ENCODE measurements at regions not wholly inside any gene's neighbourhood (a gene's known extent, or its start where the extent isn't known, plus 50 kb on each side); places are given as distances from the start of the nearest gene placed in this dataset.

DNA sequence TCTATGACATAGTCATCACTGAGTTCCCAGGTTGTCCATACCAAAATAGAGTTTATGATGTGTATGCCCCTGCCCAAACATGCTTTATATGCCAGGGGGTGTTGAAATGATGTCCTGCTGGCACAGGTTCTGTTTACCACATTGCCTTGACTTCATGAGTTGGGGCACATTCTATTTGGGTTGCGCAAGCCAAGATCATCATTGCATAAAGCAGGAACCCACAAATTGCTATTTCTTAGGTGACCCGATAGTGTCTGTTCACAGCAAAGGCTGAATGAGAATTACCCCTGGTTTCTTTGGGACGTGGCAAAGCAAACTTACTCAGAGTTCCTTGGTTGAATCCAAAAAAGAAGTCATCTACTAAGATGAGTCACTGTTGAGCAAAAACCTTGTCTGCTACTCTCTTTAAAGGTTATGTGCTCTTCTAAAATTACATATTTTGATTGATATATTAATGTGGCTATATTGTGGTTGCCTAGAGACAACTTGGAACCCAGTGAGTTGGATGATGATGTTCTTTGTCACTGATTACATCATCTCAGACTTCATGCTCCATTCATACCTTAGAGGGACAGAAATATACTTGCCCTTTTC is 912.6 kb upstream of the SOX9 start:
- no peak overlapping the region for H3K4me3 ChIP-seq (ENCODE audit: low read depth, low read length)
- TF ChIP-seq, protein P1, sequence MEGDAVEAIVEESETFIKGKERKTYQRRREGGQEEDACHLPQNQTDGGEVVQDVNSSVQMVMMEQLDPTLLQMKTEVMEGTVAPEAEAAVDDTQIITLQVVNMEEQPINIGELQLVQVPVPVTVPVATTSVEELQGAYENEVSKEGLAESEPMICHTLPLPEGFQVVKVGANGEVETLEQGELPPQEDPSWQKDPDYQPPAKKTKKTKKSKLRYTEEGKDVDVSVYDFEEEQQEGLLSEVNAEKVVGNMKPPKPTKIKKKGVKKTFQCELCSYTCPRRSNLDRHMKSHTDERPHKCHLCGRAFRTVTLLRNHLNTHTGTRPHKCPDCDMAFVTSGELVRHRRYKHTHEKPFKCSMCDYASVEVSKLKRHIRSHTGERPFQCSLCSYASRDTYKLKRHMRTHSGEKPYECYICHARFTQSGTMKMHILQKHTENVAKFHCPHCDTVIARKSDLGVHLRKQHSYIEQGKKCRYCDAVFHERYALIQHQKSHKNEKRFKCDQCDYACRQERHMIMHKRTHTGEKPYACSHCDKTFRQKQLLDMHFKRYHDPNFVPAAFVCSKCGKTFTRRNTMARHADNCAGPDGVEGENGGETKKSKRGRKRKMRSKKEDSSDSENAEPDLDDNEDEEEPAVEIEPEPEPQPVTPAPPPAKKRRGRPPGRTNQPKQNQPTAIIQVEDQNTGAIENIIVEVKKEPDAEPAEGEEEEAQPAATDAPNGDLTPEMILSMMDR (IDR thresholded peaks at IDR 0.05; ENCODE audit: control insufficient read depth, extremely low read depth, insufficient read depth) = no peak
- DNase-seq (ENCODE audit: low read depth) = no peak

DNA sequence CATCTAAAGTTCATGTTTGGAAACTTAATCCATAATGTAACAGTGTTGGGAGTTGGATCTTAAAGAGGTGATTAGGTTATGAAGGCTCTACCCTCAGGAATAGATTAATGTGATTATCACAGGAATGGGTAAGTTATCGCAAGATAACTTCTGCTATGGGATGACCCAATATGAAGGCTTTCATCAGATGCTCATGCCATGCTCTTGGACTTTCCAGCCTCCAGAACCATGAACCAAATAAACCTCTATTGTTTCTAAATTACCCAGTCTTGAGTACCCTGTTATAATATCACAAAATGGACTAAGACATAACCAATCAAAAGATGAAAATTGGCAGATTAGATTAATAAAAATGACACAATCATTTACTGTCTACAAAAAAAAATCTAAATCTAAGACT is 906.9 kb upstream of the SOX9 start:
- DNase-seq (ENCODE audit: low read depth) = no peak
- no peak overlapping the region for H3K4me3 ChIP-seq (ENCODE audit: low read depth, low read length)
- TF ChIP-seq, protein P1 (IDR thresholded peaks at IDR 0.05; ENCODE audit: control insufficient read depth, extremely low read depth, insufficient read depth) = no peak

DNA sequence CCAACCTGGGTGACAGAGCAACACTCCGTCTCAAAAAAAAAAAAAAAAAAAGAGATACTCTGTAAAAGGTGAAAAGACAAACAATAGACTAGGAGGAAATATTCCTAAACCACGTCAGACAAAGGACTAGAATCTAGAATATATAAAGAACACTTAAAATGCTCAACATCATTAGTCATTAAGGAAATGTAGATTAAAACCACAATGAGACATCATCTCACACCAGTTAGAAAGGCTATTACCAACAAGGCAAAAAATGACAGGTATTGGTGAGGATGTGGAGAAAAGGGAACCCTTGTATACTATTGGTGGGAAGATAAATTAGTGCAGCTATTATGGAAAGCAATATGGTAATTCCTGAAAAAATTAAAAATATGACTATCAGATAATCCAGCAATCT is 903.1 kb upstream of the SOX9 start:
- no peak for DNase-seq (ENCODE audit: low read depth)
- H3K4me3 ChIP-seq (ENCODE audit: low read depth, low read length) = no peak overlapping the region
- TF ChIP-seq, protein P1 (IDR thresholded peaks at IDR 0.05; ENCODE audit: control insufficient read depth, extremely low read depth, insufficient read depth) = no peak

DNA sequence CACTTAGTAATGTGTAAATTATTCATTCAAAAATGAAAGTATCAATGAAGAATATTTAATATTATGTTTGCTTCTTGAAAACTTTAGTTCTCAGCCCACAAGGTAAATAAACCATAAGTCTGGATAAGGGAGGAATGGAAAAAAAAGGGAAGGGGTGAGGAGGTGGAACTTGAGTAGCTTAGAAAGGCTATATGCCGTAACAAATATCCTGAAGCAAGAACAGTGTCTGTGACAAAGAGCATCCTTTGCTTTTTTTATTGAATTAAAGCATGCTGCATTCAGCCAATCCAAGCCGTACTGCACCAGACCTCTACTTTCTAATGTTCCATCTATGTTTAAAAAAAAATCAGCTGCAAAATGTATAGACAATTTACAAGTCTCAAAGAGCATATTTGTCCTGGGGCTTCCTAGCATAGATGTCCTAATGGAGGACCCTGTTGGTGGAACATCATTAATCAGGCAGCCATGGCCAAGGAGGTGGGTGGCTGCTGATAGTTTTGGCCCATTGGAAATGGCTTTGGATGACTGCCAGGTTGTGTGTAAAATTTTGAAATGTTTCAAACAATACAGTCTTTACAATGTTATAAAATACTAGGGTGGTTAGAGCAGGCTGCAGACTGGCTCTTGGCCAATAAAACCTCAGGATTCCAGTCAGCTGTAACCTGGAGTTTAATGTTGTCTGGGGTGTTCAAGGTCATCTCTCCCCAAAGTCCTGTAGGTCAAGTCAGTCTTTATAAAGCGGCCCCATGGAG is 895.8 kb upstream of the SOX9 start:
- TF ChIP-seq, protein P1 (IDR thresholded peaks at IDR 0.05; ENCODE audit: control insufficient read depth, extremely low read depth, insufficient read depth) = no peak
- H3K4me3 ChIP-seq (ENCODE audit: low read depth, low read length) = no peak overlapping the region
- DNase-seq (ENCODE audit: low read depth) = no peak

DNA sequence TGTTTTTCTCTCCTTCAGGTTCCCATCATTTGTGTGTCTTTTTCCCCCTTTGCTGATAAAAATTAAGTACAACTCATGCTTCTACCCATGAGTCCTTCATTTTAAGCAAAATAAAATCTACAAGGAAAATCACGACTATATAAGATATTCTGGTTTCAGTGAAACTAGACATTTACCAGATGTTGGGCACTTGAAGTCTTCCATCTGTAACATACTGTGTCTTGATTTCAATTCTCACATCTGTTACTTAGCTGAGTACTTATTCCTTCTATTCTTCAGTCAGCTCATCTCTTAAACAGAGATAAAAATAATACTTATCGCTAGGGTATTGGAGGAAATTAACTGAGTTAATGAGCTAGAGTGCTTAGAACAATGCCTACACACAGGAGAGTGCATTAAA is 893.0 kb upstream of the SOX9 start:
- TF ChIP-seq, protein P1 (IDR thresholded peaks at IDR 0.05; ENCODE audit: control insufficient read depth, extremely low read depth, insufficient read depth) = no peak
- DNase-seq (ENCODE audit: low read depth) = no peak
- H3K4me3 ChIP-seq (ENCODE audit: low read depth, low read length) = no peak overlapping the region

DNA sequence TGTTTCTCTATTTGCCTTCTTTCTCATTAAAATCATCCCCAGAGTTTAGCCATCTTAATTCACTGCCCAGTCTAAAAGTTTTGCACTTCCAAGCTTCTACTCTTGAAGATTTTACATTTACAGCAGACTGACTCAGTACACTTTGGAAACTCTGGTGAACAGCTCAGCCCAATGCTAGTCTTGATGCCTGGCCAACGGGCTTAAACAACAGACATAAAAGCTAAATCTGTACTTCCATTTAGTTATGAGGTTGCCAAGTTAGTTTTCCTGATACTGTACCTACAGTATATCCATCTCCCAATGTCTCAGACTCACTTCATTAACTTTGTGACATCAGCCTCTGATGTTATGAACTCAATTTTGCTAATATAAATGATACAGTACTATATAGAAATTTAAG is 891.8 kb upstream of the SOX9 start:
- TF ChIP-seq, protein P1 (IDR thresholded peaks at IDR 0.05; ENCODE audit: control insufficient read depth, extremely low read depth, insufficient read depth) = no peak
- H3K4me3 ChIP-seq (ENCODE audit: low read depth, low read length) = no peak overlapping the region
- DNase-seq (ENCODE audit: low read depth) = no peak

Measured in LNCaP clone FGC (cell line).